Adrenal gland (tissue), 5 donors: ENCODE measurements at regions not wholly inside any gene's neighbourhood (a gene's known extent, or its start where the extent isn't known, plus 50 kb on each side); places are given as distances from the start of the nearest gene placed in this dataset.

Source experiments
- POLR2A ChIP-seq, 2 donors: fragments of 450-650 bp; IDR thresholded peaks; one replicate each; pipeline ENCODE4 v1.6.1; 2017; ENCODE audit warnings: antibody characterized with exemption in 2 of 2, mild to moderate bottlenecking in 2 of 2, moderate library complexity in 1 of 2
- TF ChIP-seq, protein P1 (sequence below), 6 experiments: fragments of 450-650 bp in 4 of 6; fragments of 200-600 bp in 2 of 6; sonication (generic) in 1 of 6; IDR thresholded peaks; 1 replicate in 5 of 6; 2 replicates in 1 of 6; pipeline versions ENCODE4 v1.5.1 to v1.8.0; 2016 to 2021; ENCODE audit warnings: antibody characterized with exemption in 6 of 6, mild to moderate bottlenecking in 2 of 6, moderate library complexity in 1 of 6
- donor health status: DM: no; HTN: no; CAD: no.

DNA sequence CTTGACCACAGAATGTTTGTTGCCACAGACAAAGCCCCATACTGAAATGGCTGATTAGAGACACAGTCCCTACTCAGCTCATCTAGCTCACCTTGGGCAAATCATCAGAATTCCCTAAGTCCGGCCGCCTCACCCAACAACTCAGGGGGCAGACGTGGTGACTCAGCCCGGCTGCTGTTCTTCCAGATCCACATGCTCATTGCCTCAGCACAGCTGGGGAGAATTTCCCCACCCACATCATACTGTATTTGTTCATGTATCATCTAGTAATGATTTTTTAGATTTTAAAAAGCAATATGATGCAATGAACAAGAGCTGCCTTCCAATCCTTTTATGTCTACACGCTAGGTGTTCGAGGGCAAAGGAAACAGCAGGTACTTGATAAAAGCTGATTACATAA, 333.8 kb upstream of the TENM3 start:
- TF ChIP-seq, protein P1, sequence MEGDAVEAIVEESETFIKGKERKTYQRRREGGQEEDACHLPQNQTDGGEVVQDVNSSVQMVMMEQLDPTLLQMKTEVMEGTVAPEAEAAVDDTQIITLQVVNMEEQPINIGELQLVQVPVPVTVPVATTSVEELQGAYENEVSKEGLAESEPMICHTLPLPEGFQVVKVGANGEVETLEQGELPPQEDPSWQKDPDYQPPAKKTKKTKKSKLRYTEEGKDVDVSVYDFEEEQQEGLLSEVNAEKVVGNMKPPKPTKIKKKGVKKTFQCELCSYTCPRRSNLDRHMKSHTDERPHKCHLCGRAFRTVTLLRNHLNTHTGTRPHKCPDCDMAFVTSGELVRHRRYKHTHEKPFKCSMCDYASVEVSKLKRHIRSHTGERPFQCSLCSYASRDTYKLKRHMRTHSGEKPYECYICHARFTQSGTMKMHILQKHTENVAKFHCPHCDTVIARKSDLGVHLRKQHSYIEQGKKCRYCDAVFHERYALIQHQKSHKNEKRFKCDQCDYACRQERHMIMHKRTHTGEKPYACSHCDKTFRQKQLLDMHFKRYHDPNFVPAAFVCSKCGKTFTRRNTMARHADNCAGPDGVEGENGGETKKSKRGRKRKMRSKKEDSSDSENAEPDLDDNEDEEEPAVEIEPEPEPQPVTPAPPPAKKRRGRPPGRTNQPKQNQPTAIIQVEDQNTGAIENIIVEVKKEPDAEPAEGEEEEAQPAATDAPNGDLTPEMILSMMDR (IDR thresholded peaks at IDR 0.05) = no peak
- no peak for TF ChIP-seq POLR2A (IDR thresholded peaks at IDR 0.05)
